ENCODE measurements at regions not wholly inside any gene's neighbourhood (a gene's known extent, or its start where the extent isn't known, plus 50 kb on each side); places are given as distances from the start of the nearest gene placed in this dataset.

GRCh38 chr2:107197594-107198294, 311.8 kb upstream of the ST6GAL2 start:
- ATAC-seq (no peak), DNase-seq (ENCODE audit: low spot score) (no peak)

GRCh38 chr2:107202962-107203591, 317.1 kb upstream of the ST6GAL2 start:
- ATAC-seq (no peak), DNase-seq (ENCODE audit: low spot score) (no peak)

GRCh38 chr2:107215401-107216350, 329.7 kb upstream of the ST6GAL2 start:
- DNase-seq (ENCODE audit: low spot score) (no peak), ATAC-seq (no peak)

GRCh38 chr2:107218208-107218607, 332.2 kb upstream of the ST6GAL2 start:
- ATAC-seq (no peak), DNase-seq (ENCODE audit: low spot score) (no peak)

- DNase-seq (ENCODE audit: low spot score) (no peak), ATAC-seq (no peak)
These were observed 336.5 kb upstream of the ST6GAL2 start for GRCh38 chr2:107222466-107222865.

GRCh38 chr2:107235491-107236254, 349.7 kb upstream of the ST6GAL2 start:
- ATAC-seq (no peak), DNase-seq (ENCODE audit: low spot score) (no peak)

- no peak for ATAC-seq
- DNase-seq (ENCODE audit: low spot score), result no peak
These were observed 356.8 kb upstream of the ST6GAL2 start for GRCh38 chr2:107242811-107243210.

- DNase-seq (ENCODE audit: low spot score), result no peak
- ATAC-seq, result no peak
These were observed 363.0 kb upstream of the ST6GAL2 start for GRCh38 chr2:107248932-107249331.

GRCh38 chr2:107255744-107256143, 369.8 kb upstream of the ST6GAL2 start:
- ATAC-seq (no peak), DNase-seq (ENCODE audit: low spot score) (no peak)

GRCh38 chr2:107258531-107259407, 372.8 kb upstream of the ST6GAL2 start:
- ATAC-seq, result no peak
- no peak for DNase-seq (ENCODE audit: low spot score)

- DNase-seq (ENCODE audit: low spot score) (no peak), ATAC-seq (no peak)
These were observed 373.6 kb upstream of the ST6GAL2 start for GRCh38 chr2:107259408-107260195.

GRCh38 chr2:107263628-107264027, 377.7 kb upstream of the ST6GAL2 start:
- DNase-seq (ENCODE audit: low spot score) (no peak), ATAC-seq (no peak)

- DNase-seq (ENCODE audit: low spot score) (no peak), ATAC-seq (no peak)
These were observed 378.2 kb upstream of the ST6GAL2 start for GRCh38 chr2:107264184-107264583.

- ATAC-seq, result no peak
- no peak for DNase-seq (ENCODE audit: low spot score)
These were observed 380.6 kb upstream of the ST6GAL2 start for GRCh38 chr2:107266555-107266954.

- DNase-seq (ENCODE audit: low spot score) (no peak), ATAC-seq (no peak)
These were observed 381.1 kb upstream of the ST6GAL2 start for GRCh38 chr2:107267086-107267485.

GRCh38 chr2:107276034-107276433, 390.1 kb upstream of the ST6GAL2 start:
- ATAC-seq (no peak), DNase-seq (ENCODE audit: low spot score) (no peak)

GRCh38 chr2:107278672-107279071, 392.7 kb upstream of the ST6GAL2 start:
- DNase-seq (ENCODE audit: low spot score), result no peak
- no peak for ATAC-seq

GRCh38 chr2:107281637-107282036, 395.7 kb upstream of the ST6GAL2 start:
- ATAC-seq, result no peak
- no peak for DNase-seq (ENCODE audit: low spot score)

- no peak for ATAC-seq
- no peak for DNase-seq (ENCODE audit: low spot score)
These were observed 396.2 kb upstream of the ST6GAL2 start for GRCh38 chr2:107282135-107282534.
